SU-DHL-6 (cell line): ENCODE measurements at regions not wholly inside any gene's neighbourhood (a gene's known extent, or its start where the extent isn't known, plus 50 kb on each side); places are given as distances from the start of the nearest gene placed in this dataset.

ENCODE experiments used
- EZH2phosphoT487 ChIP-seq: fragments of 200-600 bp; sonication (generic), shearing (Covaris generic); conservative IDR thresholded peaks from 2 replicates; pipeline ENCODE4 v1.6.1; 2018; ENCODE audit warnings: mild to moderate bottlenecking, antibody characterized with exemption, low read length, moderate library complexity, mixed read lengths
- TF ChIP-seq, protein P1 (sequence below): fragments of 200-600 bp; sonication (generic); IDR thresholded peaks from one replicate; pipeline ENCODE4 v1.5.1; 2017; ENCODE audit warnings: antibody characterized with exemption, mild to moderate bottlenecking, low read length, moderate library complexity; ENCODE audit not compliant: insufficient read depth, poor library complexity, severe bottlenecking

DNA sequence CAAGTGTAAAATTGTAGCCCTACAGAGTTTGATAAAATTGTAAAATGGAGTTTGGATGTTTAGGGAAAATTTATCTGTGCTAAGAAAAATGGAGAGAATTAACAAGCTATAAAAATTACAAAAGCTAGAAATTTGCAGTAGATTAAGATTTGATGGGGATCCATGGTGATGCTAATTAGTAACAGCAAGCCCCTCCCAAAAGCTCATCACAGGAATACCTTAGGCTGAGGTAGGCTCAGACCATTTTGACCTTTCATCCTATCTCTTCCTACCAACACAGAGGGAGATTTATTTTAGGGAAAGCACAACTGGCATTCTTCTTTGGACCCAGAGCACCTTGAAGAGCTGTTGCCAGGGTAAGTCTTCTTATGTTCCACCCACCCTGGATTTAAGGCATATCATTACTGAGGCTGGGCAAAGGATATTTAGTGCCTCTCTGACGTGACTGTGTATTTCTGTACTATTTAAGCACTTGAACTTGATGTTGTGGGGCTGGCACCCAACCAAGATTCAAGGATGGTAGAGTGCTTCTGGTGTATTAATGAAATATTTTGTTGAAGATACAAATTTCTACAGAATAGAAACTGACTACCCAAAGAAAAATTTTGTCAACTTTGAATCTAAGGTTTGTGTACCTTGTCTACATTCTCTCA, 70.8 kb upstream of the SLC39A10 start:
- TF ChIP-seq, protein P1, sequence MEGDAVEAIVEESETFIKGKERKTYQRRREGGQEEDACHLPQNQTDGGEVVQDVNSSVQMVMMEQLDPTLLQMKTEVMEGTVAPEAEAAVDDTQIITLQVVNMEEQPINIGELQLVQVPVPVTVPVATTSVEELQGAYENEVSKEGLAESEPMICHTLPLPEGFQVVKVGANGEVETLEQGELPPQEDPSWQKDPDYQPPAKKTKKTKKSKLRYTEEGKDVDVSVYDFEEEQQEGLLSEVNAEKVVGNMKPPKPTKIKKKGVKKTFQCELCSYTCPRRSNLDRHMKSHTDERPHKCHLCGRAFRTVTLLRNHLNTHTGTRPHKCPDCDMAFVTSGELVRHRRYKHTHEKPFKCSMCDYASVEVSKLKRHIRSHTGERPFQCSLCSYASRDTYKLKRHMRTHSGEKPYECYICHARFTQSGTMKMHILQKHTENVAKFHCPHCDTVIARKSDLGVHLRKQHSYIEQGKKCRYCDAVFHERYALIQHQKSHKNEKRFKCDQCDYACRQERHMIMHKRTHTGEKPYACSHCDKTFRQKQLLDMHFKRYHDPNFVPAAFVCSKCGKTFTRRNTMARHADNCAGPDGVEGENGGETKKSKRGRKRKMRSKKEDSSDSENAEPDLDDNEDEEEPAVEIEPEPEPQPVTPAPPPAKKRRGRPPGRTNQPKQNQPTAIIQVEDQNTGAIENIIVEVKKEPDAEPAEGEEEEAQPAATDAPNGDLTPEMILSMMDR = no peak
- no peak for TF ChIP-seq EZH2phosphoT487
